HEK293 (cell line): ENCODE measurements at regions not wholly inside any gene's neighbourhood (a gene's known extent, or its start where the extent isn't known, plus 50 kb on each side); places are given as distances from the start of the nearest gene placed in this dataset.

Experiments used
- CTCF ChIA-PET: fragments of 350-600 bp; formaldehyde crosslinking; extraction: SDS; loops from one replicate; lab custom pipeline; 2021; ENCODE audit warnings: antibody characterized with exemption; lab: Yijun Ruan, JAX
- POLR2A ChIA-PET: fragments of 300-600 bp; formaldehyde crosslinking; extraction: SDS; loops from one replicate; lab custom pipeline; 2020; ENCODE audit warnings: antibody characterized with exemption, inconsistent platforms; lab: Yijun Ruan, JAX
- H3K27ac ChIP-seq: fragments of 200-500 bp; sonication (Bioruptor generic); 2 replicates; pipeline ENCODE4 v1.5.1; 2014; ENCODE audit warnings: low read depth, low read length, control low read depth, inconsistent platforms; ENCODE audit errors: extremely low read depth
- H3K36me3 ChIP-seq, 2 experiments: fragments of 200-500 bp in 1 of 2; sonication (Bioruptor generic) in 1 of 2; 1 replicate in 1 of 2; 2 replicates in 1 of 2; pipeline ENCODE4 v1.5.1; 2014 to 2017; ENCODE audit warnings: inconsistent platforms in 2 of 2, low read length in 2 of 2; ENCODE audit not compliant: control insufficient read depth in 2 of 2, insufficient read depth in 1 of 2
- H3K4me1 ChIP-seq: fragments of 200-500 bp; sonication (Bioruptor generic); 2 replicates; pipeline ENCODE4 v1.5.1; 2014; ENCODE audit warnings: mild to moderate bottlenecking, low read length, inconsistent platforms; ENCODE audit not compliant: control insufficient read depth, insufficient read depth
- H3K4me3 ChIP-seq: 2 replicates; pipeline ENCODE4 v1.5.1; 2011; ENCODE audit warnings: low read depth, mild to moderate bottlenecking, control low read depth, low read length, moderate library complexity
- H3K9me3 ChIP-seq: fragments of 200-500 bp; sonication (Bioruptor generic); 2 replicates; pipeline ENCODE4 v1.5.1; 2014; ENCODE audit warnings: low read depth, low read length, inconsistent platforms; ENCODE audit not compliant: control insufficient read depth, insufficient read depth
- GLIS1 ChIP-seq: fragments of 450-650 bp; formaldehyde crosslinking; IDR thresholded peaks from 2 replicates; pipeline ENCODE4 v1.5.1; 2016; ENCODE audit warnings: missing biosample characterization, missing genetic modification characterization
- SCRT2 ChIP-seq: fragments of 450-650 bp; formaldehyde crosslinking; IDR thresholded peaks from 2 replicates; pipeline ENCODE4 v1.5.1; 2016; ENCODE audit warnings: missing biosample characterization, missing genetic modification characterization
- ZBTB20 ChIP-seq: fragments of 450-650 bp; formaldehyde crosslinking; IDR thresholded peaks from 2 replicates; pipeline ENCODE4 v1.5.1; 2016; ENCODE audit warnings: missing biosample characterization, missing genetic modification characterization
- ZBTB48 ChIP-seq: fragments of 450-650 bp; formaldehyde crosslinking; IDR thresholded peaks from 2 replicates; pipeline ENCODE4 v1.5.1; 2016; ENCODE audit warnings: missing biosample characterization, missing genetic modification characterization
- ZBTB8A ChIP-seq: fragments of 450-650 bp; formaldehyde crosslinking; IDR thresholded peaks from 2 replicates; pipeline ENCODE4 v1.5.1; 2016; ENCODE audit warnings: missing biosample characterization, missing genetic modification characterization
- ZNF140 ChIP-seq: fragments of 450-650 bp; formaldehyde crosslinking; IDR thresholded peaks from 2 replicates; pipeline ENCODE4 v1.5.1; 2016; ENCODE audit warnings: missing biosample characterization, missing genetic modification characterization
- ZNF155 ChIP-seq: fragments of 450-650 bp; formaldehyde crosslinking; IDR thresholded peaks from 2 replicates; pipeline ENCODE4 v1.5.1; 2016; ENCODE audit warnings: missing biosample characterization, missing genetic modification characterization
- ZNF248 ChIP-seq: fragments of 450-650 bp; formaldehyde crosslinking; IDR thresholded peaks from 2 replicates; pipeline ENCODE4 v1.5.1; 2017; ENCODE audit warnings: missing biosample characterization, missing genetic modification characterization
- ZNF292 ChIP-seq: fragments of 450-650 bp; formaldehyde crosslinking; IDR thresholded peaks from 2 replicates; pipeline ENCODE4 v1.5.1; 2016; ENCODE audit warnings: low read depth, missing biosample characterization, missing genetic modification characterization, borderline replicate concordance
- ZNF311 ChIP-seq: fragments of 450-650 bp; formaldehyde crosslinking; IDR thresholded peaks from 2 replicates; pipeline ENCODE4 v1.5.1; 2017; ENCODE audit warnings: missing biosample characterization, missing genetic modification characterization, borderline replicate concordance
- ZNF404 ChIP-seq: fragments of 450-650 bp; formaldehyde crosslinking; IDR thresholded peaks from 2 replicates; pipeline ENCODE4 v1.5.1; 2017; ENCODE audit warnings: missing biosample characterization, missing genetic modification characterization
- ZNF416 ChIP-seq: fragments of 450-650 bp; formaldehyde crosslinking; IDR thresholded peaks from 2 replicates; pipeline ENCODE4 v1.5.1; 2016; ENCODE audit warnings: missing biosample characterization, missing genetic modification characterization
- ZNF530 ChIP-seq: fragments of 450-650 bp; formaldehyde crosslinking; IDR thresholded peaks from 2 replicates; pipeline ENCODE4 v1.5.1; 2016; ENCODE audit warnings: low read depth, missing biosample characterization, missing genetic modification characterization
- ZNF544 ChIP-seq: fragments of 450-650 bp; formaldehyde crosslinking; IDR thresholded peaks from 2 replicates; pipeline ENCODE4 v1.5.0; 2017; ENCODE audit warnings: missing biosample characterization, missing genetic modification characterization
- ZNF701 ChIP-seq: fragments of 450-650 bp; formaldehyde crosslinking; IDR thresholded peaks from 2 replicates; pipeline ENCODE4 v1.5.1; 2016; ENCODE audit warnings: missing biosample characterization, missing genetic modification characterization
- ZNF792 ChIP-seq: fragments of 450-650 bp; formaldehyde crosslinking; IDR thresholded peaks from 2 replicates; pipeline ENCODE4 v1.5.1; 2016; ENCODE audit warnings: missing biosample characterization, missing genetic modification characterization
- ZNF843 ChIP-seq: fragments of 450-650 bp; formaldehyde crosslinking; IDR thresholded peaks from 2 replicates; pipeline ENCODE4 v1.5.1; 2016; ENCODE audit warnings: missing biosample characterization, missing genetic modification characterization
- TF ChIP-seq, protein P1 (sequence below): fragments of 450-650 bp; formaldehyde crosslinking; IDR thresholded peaks from 2 replicates; pipeline ENCODE4 v1.5.1; 2016; ENCODE audit warnings: missing biosample characterization, missing genetic modification characterization
- TF ChIP-seq, protein P2 (sequence below): fragments of 450-650 bp; formaldehyde crosslinking; IDR thresholded peaks from 2 replicates; pipeline ENCODE4; 2016; ENCODE audit warnings: missing biosample characterization, missing genetic modification characterization
- TF ChIP-seq, protein P3 (sequence below): fragments of 450-650 bp; formaldehyde crosslinking; conservative IDR thresholded peaks from 2 replicates; pipeline ENCODE4 v1.5.1; 2016; ENCODE audit warnings: low read depth, missing biosample characterization, missing genetic modification characterization
- TF ChIP-seq, protein P4 (sequence below): fragments of 450-650 bp; formaldehyde crosslinking; IDR thresholded peaks from 2 replicates; pipeline ENCODE4 v1.5.1; 2016; ENCODE audit warnings: missing biosample characterization, missing genetic modification characterization
- TF ChIP-seq, protein P5 (sequence below): fragments of 450-650 bp; formaldehyde crosslinking; IDR thresholded peaks from 2 replicates; pipeline ENCODE4 v1.5.1; 2016; ENCODE audit warnings: missing biosample characterization, missing genetic modification characterization, borderline replicate concordance

DNA sequence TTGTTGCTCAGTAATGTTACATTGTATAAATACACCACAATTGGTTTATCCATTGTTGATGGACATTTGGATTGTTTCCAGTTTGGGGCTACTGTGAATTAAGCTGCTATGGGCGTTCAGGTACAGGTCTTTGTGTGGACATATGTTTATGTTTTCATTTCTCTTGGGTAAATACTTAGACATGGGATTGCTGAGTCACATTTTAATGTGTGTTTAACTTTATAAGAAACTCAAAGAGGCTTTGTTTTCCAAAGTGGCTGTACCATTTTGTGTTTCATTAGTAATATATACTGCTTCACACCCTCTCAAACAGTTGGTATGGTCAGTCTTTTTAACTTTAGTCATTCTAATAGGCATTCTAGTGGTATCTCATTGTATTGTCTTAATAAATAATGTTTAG is 225.0 kb downstream of the SPTSSA start:
- CTCF ChIA-PET, result interaction anchor here (2.4 kb wide), 1 partner anchor 86 kb away, joined by 6 read pairs; no protein-coding TSS in a partner anchor
- POLR2A ChIA-PET, result no interaction called here
- no peaks in the 10 kb centered on the region for H3K9me3 ChIP-seq
- no peak for TF ChIP-seq ZNF843 (tag by site-specific recombination)
- TF ChIP-seq, protein P1, sequence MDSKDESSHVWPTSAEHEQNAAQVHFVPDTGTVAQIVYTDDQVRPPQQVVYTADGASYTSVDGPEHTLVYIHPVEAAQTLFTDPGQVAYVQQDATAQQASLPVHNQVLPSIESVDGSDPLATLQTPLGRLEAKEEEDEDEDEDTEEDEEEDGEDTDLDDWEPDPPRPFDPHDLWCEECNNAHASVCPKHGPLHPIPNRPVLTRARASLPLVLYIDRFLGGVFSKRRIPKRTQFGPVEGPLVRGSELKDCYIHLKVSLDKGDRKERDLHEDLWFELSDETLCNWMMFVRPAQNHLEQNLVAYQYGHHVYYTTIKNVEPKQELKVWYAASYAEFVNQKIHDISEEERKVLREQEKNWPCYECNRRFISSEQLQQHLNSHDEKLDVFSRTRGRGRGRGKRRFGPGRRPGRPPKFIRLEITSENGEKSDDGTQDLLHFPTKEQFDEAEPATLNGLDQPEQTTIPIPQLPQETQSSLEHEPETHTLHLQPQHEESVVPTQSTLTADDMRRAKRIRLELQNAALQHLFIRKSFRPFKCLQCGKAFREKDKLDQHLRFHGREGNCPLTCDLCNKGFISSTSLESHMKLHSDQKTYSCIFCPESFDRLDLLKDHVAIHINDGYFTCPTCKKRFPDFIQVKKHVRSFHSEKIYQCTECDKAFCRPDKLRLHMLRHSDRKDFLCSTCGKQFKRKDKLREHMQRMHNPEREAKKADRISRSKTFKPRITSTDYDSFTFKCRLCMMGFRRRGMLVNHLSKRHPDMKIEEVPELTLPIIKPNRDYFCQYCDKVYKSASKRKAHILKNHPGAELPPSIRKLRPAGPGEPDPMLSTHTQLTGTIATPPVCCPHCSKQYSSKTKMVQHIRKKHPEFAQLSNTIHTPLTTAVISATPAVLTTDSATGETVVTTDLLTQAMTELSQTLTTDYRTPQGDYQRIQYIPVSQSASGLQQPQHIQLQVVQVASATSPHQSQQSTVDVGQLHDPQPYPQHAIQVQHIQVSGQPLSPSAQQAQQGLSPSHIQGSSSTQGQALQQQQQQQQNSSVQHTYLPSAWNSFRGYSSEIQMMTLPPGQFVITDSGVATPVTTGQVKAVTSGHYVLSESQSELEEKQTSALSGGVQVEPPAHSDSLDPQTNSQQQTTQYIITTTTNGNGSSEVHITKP (tag by site-specific recombination), result peak; percentile 79
- TF ChIP-seq, protein P2, sequence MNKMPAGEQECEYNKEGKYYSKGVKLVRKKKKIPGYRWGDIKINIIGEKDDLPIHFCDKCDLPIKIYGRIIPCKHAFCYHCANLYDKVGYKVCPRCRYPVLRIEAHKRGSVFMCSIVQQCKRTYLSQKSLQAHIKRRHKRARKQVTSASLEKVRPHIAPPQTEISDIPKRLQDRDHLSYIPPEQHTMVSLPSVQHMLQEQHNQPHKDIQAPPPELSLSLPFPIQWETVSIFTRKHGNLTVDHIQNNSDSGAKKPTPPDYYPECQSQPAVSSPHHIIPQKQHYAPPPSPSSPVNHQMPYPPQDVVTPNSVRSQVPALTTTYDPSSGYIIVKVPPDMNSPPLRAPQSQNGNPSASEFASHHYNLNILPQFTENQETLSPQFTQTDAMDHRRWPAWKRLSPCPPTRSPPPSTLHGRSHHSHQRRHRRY (tag by site-specific recombination), result no peak
- TF ChIP-seq, protein P3, sequence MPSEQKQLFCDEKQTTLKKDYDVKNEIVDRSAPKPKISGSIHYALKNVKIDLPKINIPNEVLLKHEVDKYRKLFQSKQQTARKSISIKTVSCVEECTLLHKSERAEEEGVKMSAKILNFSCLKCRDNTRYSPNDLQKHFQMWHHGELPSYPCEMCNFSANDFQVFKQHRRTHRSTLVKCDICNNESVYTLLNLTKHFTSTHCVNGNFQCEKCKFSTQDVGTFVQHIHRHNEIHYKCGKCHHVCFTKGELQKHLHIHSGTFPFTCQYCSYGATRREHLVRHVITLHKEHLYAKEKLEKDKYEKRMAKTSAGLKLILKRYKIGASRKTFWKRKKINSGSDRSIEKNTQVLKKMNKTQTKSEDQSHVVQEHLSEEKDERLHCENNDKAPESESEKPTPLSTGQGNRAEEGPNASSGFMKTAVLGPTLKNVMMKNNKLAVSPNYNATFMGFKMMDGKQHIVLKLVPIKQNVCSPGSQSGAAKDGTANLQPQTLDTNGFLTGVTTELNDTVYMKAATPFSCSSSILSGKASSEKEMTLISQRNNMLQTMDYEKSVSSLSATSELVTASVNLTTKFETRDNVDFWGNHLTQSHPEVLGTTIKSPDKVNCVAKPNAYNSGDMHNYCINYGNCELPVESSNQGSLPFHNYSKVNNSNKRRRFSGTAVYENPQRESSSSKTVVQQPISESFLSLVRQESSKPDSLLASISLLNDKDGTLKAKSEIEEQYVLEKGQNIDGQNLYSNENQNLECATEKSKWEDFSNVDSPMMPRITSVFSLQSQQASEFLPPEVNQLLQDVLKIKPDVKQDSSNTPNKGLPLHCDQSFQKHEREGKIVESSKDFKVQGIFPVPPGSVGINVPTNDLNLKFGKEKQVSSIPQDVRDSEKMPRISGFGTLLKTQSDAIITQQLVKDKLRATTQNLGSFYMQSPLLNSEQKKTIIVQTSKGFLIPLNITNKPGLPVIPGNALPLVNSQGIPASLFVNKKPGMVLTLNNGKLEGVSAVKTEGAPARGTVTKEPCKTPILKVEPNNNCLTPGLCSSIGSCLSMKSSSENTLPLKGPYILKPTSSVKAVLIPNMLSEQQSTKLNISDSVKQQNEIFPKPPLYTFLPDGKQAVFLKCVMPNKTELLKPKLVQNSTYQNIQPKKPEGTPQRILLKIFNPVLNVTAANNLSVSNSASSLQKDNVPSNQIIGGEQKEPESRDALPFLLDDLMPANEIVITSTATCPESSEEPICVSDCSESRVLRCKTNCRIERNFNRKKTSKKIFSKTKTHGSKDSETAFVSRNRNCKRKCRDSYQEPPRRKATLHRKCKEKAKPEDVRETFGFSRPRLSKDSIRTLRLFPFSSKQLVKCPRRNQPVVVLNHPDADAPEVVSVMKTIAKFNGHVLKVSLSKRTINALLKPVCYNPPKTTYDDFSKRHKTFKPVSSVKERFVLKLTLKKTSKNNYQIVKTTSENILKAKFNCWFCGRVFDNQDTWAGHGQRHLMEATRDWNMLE (tag by site-specific recombination), result no peak
- 0 out of 2 replicates have a peak, but pooled peaks have one; percentile 3 for TF ChIP-seq ZBTB20 (tag by site-specific recombination)
- H3K4me3 ChIP-seq, result no peak overlapping the region
- H3K36me3 ChIP-seq, result no peaks in the 10 kb centered on the region
- no peak overlapping the region for H3K27ac ChIP-seq
- H3K4me1 ChIP-seq, result peaks cover 5% of the 10 kb centered on the region

DNA sequence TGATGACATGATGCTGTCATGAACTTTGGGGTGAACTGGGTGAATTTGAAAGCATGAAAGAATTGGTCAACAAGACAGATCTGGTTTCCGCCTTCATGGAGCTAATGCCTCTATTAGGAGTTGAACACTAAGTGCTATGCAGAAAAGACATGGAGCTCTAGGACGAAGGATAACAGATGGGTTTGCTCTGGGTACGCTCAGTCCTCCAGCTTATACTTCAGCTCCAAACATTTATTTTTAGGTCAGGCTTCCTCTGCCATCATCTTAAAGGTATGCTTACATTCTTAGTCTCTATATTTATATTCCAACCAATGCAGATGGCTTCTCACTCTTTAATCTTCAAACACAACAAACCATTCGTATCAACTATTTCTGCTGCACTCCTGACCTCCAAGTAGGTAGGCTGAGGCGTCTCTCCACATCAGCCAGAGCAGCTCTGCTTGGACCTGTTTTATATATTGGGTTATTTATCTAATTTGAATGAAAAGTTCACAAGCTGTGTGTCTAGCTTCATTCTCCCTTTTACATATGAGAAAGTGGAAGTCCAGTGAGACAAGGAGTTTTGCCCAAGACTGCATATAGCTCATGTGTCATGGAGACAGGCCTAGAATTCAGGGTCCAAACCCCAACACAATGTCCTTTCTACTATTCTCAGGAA is 226.3 kb downstream of the SPTSSA start:
- Histone ChIP-seq H3K27ac (no peak overlapping the region), H3K9me3 (no peaks in the 10 kb centered on the region), H3K36me3 (no peaks in the 10 kb centered on the region), H3K4me3 (no peak overlapping the region), H3K4me1 (peaks cover 5% of the 10 kb centered on the region)
- ChIA-PET CTCF (interaction anchor here (0.5 to 2.4 kb wide), 5 partner anchors 65 to 390 kb away, joined by 3 to 6 read pairs (median 4); no protein-coding TSS in a partner anchor), POLR2A (no interaction called here)
- TF ChIP-seq ZNF530 (no peak), ZNF248 (tag by site-specific recombination) (no peak), ZNF404 (tag by site-specific recombination) (no peak), ZNF292 (tag by site-specific recombination) (no peak), ZNF155 (no peak), ZNF311 (tag by site-specific recombination) (no peak), ZNF792 (no peak), SCRT2 (tag by site-specific recombination) (no peak), ZNF140 (tag by site-specific recombination) (no peak), ZBTB8A (no peak), ZBTB48 (tag by site-specific recombination) (no peak), ZNF416 (tag by site-specific recombination) (no peak), ZNF701 (no peak), ZNF544 (tag by site-specific recombination) (no peak), GLIS1 (no peak)
- TF ChIP-seq, protein P4, sequence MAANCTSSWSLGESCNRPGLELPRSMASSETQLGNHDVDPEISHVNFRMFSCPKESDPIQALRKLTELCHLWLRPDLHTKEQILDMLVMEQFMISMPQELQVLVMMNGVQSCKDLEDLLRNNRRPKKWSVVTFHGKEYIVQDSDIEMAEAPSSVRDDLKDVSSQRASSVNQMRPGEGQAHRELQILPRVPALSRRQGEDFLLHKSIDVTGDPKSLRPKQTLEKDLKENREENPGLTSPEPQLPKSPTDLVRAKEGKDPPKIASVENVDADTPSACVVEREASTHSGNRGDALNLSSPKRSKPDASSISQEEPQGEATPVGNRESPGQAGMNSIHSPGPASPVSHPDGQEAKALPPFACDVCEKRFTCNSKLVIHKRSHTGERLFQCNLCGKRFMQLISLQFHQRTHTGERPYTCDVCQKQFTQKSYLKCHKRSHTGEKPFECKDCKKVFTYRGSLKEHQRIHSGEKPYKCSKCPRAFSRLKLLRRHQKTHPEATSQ (tag by site-specific recombination), result no peak
- TF ChIP-seq, protein P5, sequence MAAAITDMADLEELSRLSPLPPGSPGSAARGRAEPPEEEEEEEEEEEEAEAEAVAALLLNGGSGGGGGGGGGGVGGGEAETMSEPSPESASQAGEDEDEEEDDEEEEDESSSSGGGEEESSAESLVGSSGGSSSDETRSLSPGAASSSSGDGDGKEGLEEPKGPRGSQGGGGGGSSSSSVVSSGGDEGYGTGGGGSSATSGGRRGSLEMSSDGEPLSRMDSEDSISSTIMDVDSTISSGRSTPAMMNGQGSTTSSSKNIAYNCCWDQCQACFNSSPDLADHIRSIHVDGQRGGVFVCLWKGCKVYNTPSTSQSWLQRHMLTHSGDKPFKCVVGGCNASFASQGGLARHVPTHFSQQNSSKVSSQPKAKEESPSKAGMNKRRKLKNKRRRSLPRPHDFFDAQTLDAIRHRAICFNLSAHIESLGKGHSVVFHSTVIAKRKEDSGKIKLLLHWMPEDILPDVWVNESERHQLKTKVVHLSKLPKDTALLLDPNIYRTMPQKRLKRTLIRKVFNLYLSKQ, result no peak
